Panc1 (cell line): ENCODE measurements at regions not wholly inside any gene's neighbourhood (a gene's known extent, or its start where the extent isn't known, plus 50 kb on each side); places are given as distances from the start of the nearest gene placed in this dataset.

Source experiments
- ATAC-seq: fragments of 200-7000 bp; cut with Tn5 transposase; 2 replicates; pipeline ENCODE4 v1.9.1; 2020; ENCODE audit warnings: mild to moderate bottlenecking, moderate library complexity
- BruUV-seq: library from RNA; stranded (reverse); fragments of 400-500 nt; replicated peaks from 2 replicates; lab custom pipeline; 2021; lab: Mats Ljungman, UMichigan
- CTCF ChIA-PET: fragments of 300-600 bp; sonication (Branson Sonifier 250); formaldehyde crosslinking; loops from one replicate; lab custom pipeline; 2022; ENCODE audit warnings: antibody characterized with exemption; lab: Charles Lee
- POLR2A ChIA-PET: fragments of 300-600 bp; sonication (Branson Sonifier 250); formaldehyde crosslinking; loops from one replicate; lab custom pipeline; 2022; ENCODE audit warnings: antibody characterized with exemption; lab: Charles Lee
- DNase-seq: peaks from one replicate; pipeline ENCODE4 v3.0.0-alpha.2; 2010; ENCODE audit warnings: low read depth, low spot score
- H3K27ac ChIP-seq: 2 replicates; pipeline ENCODE4 v1.5.1; 2011; ENCODE audit warnings: mild to moderate bottlenecking, low read length, inconsistent platforms
- H3K27me3 ChIP-seq: fragments of 200-500 bp; sonication (Bioruptor generic); 2 replicates; pipeline ENCODE4 v1.6.0; 2014; ENCODE audit warnings: low read length, inconsistent platforms; ENCODE audit not compliant: control insufficient read depth, insufficient read depth
- H3K36me3 ChIP-seq: fragments of 200-500 bp; sonication (Bioruptor generic); 2 replicates; pipeline ENCODE4 v1.5.1; 2014; ENCODE audit warnings: inconsistent platforms, mild to moderate bottlenecking, low read length, moderate library complexity; ENCODE audit not compliant: control insufficient read depth, insufficient read depth
- H3K4me1 ChIP-seq: 2 replicates; pipeline ENCODE4 v1.5.1; 2011; ENCODE audit warnings: inconsistent platforms, mild to moderate bottlenecking, low read length, moderate library complexity; ENCODE audit not compliant: control insufficient read depth, insufficient read depth
- H3K4me3 ChIP-seq, 2 experiments: 2 replicates each; pipeline ENCODE4 v1.5.1; 2011 to 2012; ENCODE audit warnings: low read depth in 2 of 2, low read length in 2 of 2, mild to moderate bottlenecking in 2 of 2, inconsistent platforms in 1 of 2, moderate library complexity in 1 of 2
- H3K9me3 ChIP-seq: fragments of 200-500 bp; sonication (Bioruptor generic); 2 replicates; pipeline ENCODE4 v1.5.1; 2014; ENCODE audit warnings: low read depth, mild to moderate bottlenecking, inconsistent platforms, low read length, moderate library complexity; ENCODE audit not compliant: control insufficient read depth, insufficient read depth
- POLR2AphosphoS5 ChIP-seq: IDR thresholded peaks from 2 replicates; pipeline ENCODE4 v1.6.1; 2012; ENCODE audit warnings: mild to moderate bottlenecking, low read depth, low read length, moderate library complexity
- SIN3A ChIP-seq: IDR thresholded peaks from 2 replicates; pipeline ENCODE4 v1.6.1; 2012; ENCODE audit warnings: low read depth, mild to moderate bottlenecking, low read length, moderate library complexity, borderline replicate concordance; ENCODE audit not compliant: insufficient read depth
- TCF7L2 ChIP-seq: IDR thresholded peaks from 2 replicates; pipeline ENCODE4 v1.6.1; 2011; ENCODE audit warnings: mild to moderate bottlenecking, low read depth, low read length, inconsistent platforms
- in situ Hi-C: cut with HindIII; loops from 2 replicates; pipeline ENCODE4 v1.10.0; 2016; ENCODE audit warnings: low sequenced_read_pairs, low pct_unique_long_range_greater_than_20kb
- intact Hi-C: fragments of 100-400 bp; cut with micrococcal nuclease; formaldehyde crosslinking; loops from one replicate; pipeline ENCODE4 v1.10.0; 2022; ENCODE audit not compliant: unreplicated experiment
- TF ChIP-seq, protein P1 (sequence below): fragments of 450-650 bp; IDR thresholded peaks from 2 replicates; pipeline ENCODE4 v1.5.1; 2017; ENCODE audit warnings: mild to moderate bottlenecking
- TF ChIP-seq, protein P2 (sequence below), 2 experiments: IDR thresholded peaks; 2 replicates each; pipeline ENCODE4 v1.6.1; 2011 to 2012; ENCODE audit warnings: low read depth in 2 of 2, control low read depth in 1 of 2, low read length in 1 of 2, mild to moderate bottlenecking in 1 of 2, moderate library complexity in 1 of 2; ENCODE audit not compliant: insufficient read depth in 1 of 2

GRCh38 chr4:10278071-10278470 lies 161.5 kb upstream of the WDR1 start:
- in situ Hi-C loops (no loop called here), intact Hi-C loops (no loop called here)
- Histone ChIP-seq H3K27me3 (no peaks in the 10 kb centered on the region), H3K27ac (no peak overlapping the region), H3K4me3 (no peak overlapping the region), H3K9me3 (no peaks in the 10 kb centered on the region), H3K36me3 (no peaks in the 10 kb centered on the region), H3K4me1 (no peaks in the 10 kb centered on the region)
- ChIA-PET CTCF (no interaction called here), POLR2A (no interaction called here)
- TF ChIP-seq POLR2AphosphoS5 = no peak
- TF ChIP-seq, protein P1, sequence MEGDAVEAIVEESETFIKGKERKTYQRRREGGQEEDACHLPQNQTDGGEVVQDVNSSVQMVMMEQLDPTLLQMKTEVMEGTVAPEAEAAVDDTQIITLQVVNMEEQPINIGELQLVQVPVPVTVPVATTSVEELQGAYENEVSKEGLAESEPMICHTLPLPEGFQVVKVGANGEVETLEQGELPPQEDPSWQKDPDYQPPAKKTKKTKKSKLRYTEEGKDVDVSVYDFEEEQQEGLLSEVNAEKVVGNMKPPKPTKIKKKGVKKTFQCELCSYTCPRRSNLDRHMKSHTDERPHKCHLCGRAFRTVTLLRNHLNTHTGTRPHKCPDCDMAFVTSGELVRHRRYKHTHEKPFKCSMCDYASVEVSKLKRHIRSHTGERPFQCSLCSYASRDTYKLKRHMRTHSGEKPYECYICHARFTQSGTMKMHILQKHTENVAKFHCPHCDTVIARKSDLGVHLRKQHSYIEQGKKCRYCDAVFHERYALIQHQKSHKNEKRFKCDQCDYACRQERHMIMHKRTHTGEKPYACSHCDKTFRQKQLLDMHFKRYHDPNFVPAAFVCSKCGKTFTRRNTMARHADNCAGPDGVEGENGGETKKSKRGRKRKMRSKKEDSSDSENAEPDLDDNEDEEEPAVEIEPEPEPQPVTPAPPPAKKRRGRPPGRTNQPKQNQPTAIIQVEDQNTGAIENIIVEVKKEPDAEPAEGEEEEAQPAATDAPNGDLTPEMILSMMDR = no peak
- no peak for TF ChIP-seq TCF7L2
- TF ChIP-seq SIN3A = no peak
- TF ChIP-seq, protein P2, sequence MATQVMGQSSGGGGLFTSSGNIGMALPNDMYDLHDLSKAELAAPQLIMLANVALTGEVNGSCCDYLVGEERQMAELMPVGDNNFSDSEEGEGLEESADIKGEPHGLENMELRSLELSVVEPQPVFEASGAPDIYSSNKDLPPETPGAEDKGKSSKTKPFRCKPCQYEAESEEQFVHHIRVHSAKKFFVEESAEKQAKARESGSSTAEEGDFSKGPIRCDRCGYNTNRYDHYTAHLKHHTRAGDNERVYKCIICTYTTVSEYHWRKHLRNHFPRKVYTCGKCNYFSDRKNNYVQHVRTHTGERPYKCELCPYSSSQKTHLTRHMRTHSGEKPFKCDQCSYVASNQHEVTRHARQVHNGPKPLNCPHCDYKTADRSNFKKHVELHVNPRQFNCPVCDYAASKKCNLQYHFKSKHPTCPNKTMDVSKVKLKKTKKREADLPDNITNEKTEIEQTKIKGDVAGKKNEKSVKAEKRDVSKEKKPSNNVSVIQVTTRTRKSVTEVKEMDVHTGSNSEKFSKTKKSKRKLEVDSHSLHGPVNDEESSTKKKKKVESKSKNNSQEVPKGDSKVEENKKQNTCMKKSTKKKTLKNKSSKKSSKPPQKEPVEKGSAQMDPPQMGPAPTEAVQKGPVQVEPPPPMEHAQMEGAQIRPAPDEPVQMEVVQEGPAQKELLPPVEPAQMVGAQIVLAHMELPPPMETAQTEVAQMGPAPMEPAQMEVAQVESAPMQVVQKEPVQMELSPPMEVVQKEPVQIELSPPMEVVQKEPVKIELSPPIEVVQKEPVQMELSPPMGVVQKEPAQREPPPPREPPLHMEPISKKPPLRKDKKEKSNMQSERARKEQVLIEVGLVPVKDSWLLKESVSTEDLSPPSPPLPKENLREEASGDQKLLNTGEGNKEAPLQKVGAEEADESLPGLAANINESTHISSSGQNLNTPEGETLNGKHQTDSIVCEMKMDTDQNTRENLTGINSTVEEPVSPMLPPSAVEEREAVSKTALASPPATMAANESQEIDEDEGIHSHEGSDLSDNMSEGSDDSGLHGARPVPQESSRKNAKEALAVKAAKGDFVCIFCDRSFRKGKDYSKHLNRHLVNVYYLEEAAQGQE (IDR thresholded peaks at IDR 0.05; ENCODE audit: insufficient read depth in 1 of 2, low read depth in 2 of 2, low read length in 1 of 2) = no peak
- ATAC-seq (no peak), DNase-seq (no peak)
- no TSS peak for BruUV-seq

GRCh38 chr4:10276152-10276551 lies 159.6 kb upstream of the WDR1 start:
- TF ChIP-seq SIN3A (no peak), POLR2AphosphoS5 (no peak), TCF7L2 (no peak)
- TF ChIP-seq, protein P1 = no peak
- TF ChIP-seq, protein P2 (IDR thresholded peaks at IDR 0.05; ENCODE audit: insufficient read depth in 1 of 2, low read depth in 2 of 2, low read length in 1 of 2) = no peak
- Histone ChIP-seq H3K9me3 (no peaks in the 10 kb centered on the region), H3K4me1 (no peaks in the 10 kb centered on the region), H3K27me3 (no peaks in the 10 kb centered on the region), H3K36me3 (no peaks in the 10 kb centered on the region), H3K27ac (no peak overlapping the region), H3K4me3 (no peak overlapping the region)
- BruUV-seq = no TSS peak
- no peak for DNase-seq
- no peak for ATAC-seq
- intact Hi-C loops (no loop called here), in situ Hi-C loops (no loop called here)
- ChIA-PET CTCF (no interaction called here), POLR2A (no interaction called here)
